Loucy (cell line): ENCODE measurements at regions not wholly inside any gene's neighbourhood (a gene's known extent, or its start where the extent isn't known, plus 50 kb on each side); places are given as distances from the start of the nearest gene placed in this dataset.

Source experiments
- H2AFZ ChIP-seq: fragments of 200-600 bp; sonication (generic); 2 replicates; pipeline ENCODE4 v1.6.0; 2016; ENCODE audit warnings: antibody characterized with exemption, mild to moderate bottlenecking, low read length, moderate library complexity
- H3F3A ChIP-seq: fragments of 200-600 bp; 2 replicates; pipeline ENCODE4 v1.6.0; 2016; ENCODE audit warnings: antibody characterized with exemption, low read depth, mild to moderate bottlenecking
- H3K27me3 ChIP-seq: fragments of 200-600 bp; sonication (generic); 2 replicates; pipeline ENCODE4 v1.6.1; 2014; ENCODE audit warnings: low read length, mild to moderate bottlenecking; ENCODE audit not compliant: insufficient read depth, poor library complexity, severe bottlenecking
- H3K36me3 ChIP-seq: fragments of 200-600 bp; sonication (generic); 2 replicates; pipeline ENCODE4 v1.6.1; 2016; ENCODE audit warnings: low read length; ENCODE audit not compliant: insufficient read depth
- H3K4me1 ChIP-seq: fragments of 200-600 bp; sonication (generic); 2 replicates; pipeline ENCODE4 v1.5.1; 2014; ENCODE audit warnings: low read length, mild to moderate bottlenecking; ENCODE audit not compliant: insufficient read depth, poor library complexity, severe bottlenecking
- H3K4me2 ChIP-seq: fragments of 200-600 bp; sonication (generic); 2 replicates; pipeline ENCODE4 v1.6.0; 2014; ENCODE audit warnings: antibody characterized with exemption, low read length, low read depth, mild to moderate bottlenecking; ENCODE audit not compliant: poor library complexity, severe bottlenecking
- H3K4me3 ChIP-seq: fragments of 200-600 bp; sonication (generic); 2 replicates; pipeline ENCODE4 v1.5.1; 2014; ENCODE audit warnings: low read length, mild to moderate bottlenecking, mixed read lengths; ENCODE audit not compliant: poor library complexity, severe bottlenecking
- H3K79me2 ChIP-seq: fragments of 200-600 bp; sonication (generic); 2 replicates; pipeline ENCODE4 v1.6.1; 2014; ENCODE audit warnings: low read length; ENCODE audit not compliant: insufficient read depth
- H3K9ac ChIP-seq: fragments of 200-600 bp; sonication (generic); 2 replicates; pipeline ENCODE4 v1.6.0; 2014; ENCODE audit warnings: mild to moderate bottlenecking, low read depth, low read length, moderate library complexity; ENCODE audit not compliant: poor library complexity, severe bottlenecking
- H3K9me2 ChIP-seq: fragments of 200-600 bp; sonication (generic); replicated peaks from 2 replicates; pipeline ENCODE4 v1.6.1; 2016; ENCODE audit warnings: low read depth, low read length, mixed read lengths
- H3K9me3 ChIP-seq: fragments of 200-600 bp; sonication (generic); 2 replicates; pipeline ENCODE4 v1.6.1; 2014; ENCODE audit warnings: mild to moderate bottlenecking, antibody characterized with exemption, low read length, low read depth; ENCODE audit not compliant: insufficient read depth
- H4K20me1 ChIP-seq: fragments of 200-600 bp; sonication (generic); 2 replicates; pipeline ENCODE4 v1.6.0; 2014; ENCODE audit warnings: antibody characterized with exemption, low read length, mild to moderate bottlenecking; ENCODE audit not compliant: insufficient read depth, poor library complexity, severe bottlenecking
- EZH2phosphoT487 ChIP-seq: fragments of 200-600 bp; IDR thresholded peaks from 2 replicates; pipeline ENCODE4 v1.6.1; 2018; ENCODE audit warnings: antibody characterized with exemption, mild to moderate bottlenecking, moderate library complexity, borderline replicate concordance
- TF ChIP-seq, protein P1 (sequence below): fragments of 200-600 bp; sonication (generic); conservative IDR thresholded peaks from 2 replicates; pipeline ENCODE4 v1.5.1; 2014; ENCODE audit warnings: mild to moderate bottlenecking, antibody characterized with exemption, low read length

DNA sequence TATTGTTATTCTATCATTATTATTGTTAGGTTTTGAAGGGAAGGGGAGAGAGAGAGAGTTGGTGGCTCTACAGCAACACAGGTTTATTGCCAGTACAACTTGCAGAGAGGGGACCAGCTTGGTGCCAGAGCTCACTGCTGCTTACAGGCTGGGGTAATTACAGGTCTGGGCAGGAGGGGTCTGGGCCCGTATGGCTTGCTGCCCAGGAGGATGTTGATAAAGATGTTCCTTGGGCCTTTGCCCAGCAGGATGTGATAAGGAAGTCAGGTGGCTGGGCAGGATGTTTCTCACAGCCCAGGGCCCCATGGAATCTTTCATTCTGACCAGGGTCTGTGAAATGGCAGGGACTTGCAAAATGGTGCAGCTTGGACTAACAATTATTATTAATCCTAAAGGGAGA is 64.2 kb upstream of the ZNF599 start:
- peak overlapping the region; percentile 4 for H3K9ac ChIP-seq
- H3K79me2 ChIP-seq = no peaks in the 10 kb centered on the region
- H3K4me3 ChIP-seq = no peak overlapping the region
- H3K36me3 ChIP-seq = no peaks in the 10 kb centered on the region
- TF ChIP-seq, protein P1, sequence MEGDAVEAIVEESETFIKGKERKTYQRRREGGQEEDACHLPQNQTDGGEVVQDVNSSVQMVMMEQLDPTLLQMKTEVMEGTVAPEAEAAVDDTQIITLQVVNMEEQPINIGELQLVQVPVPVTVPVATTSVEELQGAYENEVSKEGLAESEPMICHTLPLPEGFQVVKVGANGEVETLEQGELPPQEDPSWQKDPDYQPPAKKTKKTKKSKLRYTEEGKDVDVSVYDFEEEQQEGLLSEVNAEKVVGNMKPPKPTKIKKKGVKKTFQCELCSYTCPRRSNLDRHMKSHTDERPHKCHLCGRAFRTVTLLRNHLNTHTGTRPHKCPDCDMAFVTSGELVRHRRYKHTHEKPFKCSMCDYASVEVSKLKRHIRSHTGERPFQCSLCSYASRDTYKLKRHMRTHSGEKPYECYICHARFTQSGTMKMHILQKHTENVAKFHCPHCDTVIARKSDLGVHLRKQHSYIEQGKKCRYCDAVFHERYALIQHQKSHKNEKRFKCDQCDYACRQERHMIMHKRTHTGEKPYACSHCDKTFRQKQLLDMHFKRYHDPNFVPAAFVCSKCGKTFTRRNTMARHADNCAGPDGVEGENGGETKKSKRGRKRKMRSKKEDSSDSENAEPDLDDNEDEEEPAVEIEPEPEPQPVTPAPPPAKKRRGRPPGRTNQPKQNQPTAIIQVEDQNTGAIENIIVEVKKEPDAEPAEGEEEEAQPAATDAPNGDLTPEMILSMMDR = no peak
- TF ChIP-seq EZH2phosphoT487 = no peak
- no peaks in the 10 kb centered on the region for H3K9me2 ChIP-seq
- no peak overlapping the region for H3K4me2 ChIP-seq
- H3K4me1 ChIP-seq = peaks cover 8% of the 10 kb centered on the region
- no peak overlapping the region for H2AFZ ChIP-seq
- H4K20me1 ChIP-seq = no peaks in the 10 kb centered on the region
- H3K9me3 ChIP-seq = no peaks in the 10 kb centered on the region
- no peaks in the 10 kb centered on the region for H3F3A ChIP-seq
- no peaks in the 10 kb centered on the region for H3K27me3 ChIP-seq

DNA sequence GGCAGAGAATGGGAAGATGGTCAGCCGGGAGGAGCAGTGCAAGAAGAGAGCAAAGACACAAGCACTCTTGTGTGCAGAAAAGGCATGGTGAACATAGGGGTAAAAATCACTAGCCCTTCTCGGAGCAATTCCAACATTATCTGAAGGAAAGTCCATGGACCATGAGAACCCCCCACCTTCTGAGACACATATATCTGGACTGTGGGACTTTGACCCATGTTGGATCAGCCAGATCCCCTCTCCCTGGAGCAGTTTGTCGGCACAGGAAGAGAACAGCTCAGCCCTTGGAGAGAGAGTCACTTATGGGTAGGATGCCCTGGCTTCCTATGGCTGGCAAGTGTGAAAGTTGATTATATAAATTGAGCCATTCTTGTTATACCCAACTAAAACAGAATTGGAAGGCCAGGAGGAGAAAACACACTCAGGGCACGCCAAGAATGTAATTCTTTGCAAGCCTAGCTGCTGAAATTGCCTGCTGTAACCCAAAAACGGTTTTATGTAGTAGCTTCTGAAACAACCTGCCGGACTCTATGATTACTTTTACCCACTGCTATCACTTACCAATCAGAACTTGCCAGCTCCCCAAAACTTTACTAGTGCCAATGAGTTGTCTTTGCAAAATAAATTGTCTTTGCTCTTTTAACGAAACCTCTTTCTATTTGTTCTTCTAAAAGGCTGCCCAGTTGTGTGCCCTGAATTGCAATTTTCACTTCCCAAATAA is 62.8 kb upstream of the ZNF599 start:
- Histone ChIP-seq H3K27me3 (no peaks in the 10 kb centered on the region), H3K4me3 (no peak overlapping the region), H3K9me3 (no peaks in the 10 kb centered on the region), H3K4me2 (no peak overlapping the region), H3K36me3 (no peaks in the 10 kb centered on the region), H3F3A (no peaks in the 10 kb centered on the region), H3K4me1 (peaks cover 8% of the 10 kb centered on the region), H4K20me1 (no peaks in the 10 kb centered on the region), H3K9ac (no peak overlapping the region), H2AFZ (no peak overlapping the region), H3K9me2 (no peaks in the 10 kb centered on the region), H3K79me2 (no peaks in the 10 kb centered on the region)
- TF ChIP-seq, protein P1 = no peak
- TF ChIP-seq EZH2phosphoT487 = no peak

DNA sequence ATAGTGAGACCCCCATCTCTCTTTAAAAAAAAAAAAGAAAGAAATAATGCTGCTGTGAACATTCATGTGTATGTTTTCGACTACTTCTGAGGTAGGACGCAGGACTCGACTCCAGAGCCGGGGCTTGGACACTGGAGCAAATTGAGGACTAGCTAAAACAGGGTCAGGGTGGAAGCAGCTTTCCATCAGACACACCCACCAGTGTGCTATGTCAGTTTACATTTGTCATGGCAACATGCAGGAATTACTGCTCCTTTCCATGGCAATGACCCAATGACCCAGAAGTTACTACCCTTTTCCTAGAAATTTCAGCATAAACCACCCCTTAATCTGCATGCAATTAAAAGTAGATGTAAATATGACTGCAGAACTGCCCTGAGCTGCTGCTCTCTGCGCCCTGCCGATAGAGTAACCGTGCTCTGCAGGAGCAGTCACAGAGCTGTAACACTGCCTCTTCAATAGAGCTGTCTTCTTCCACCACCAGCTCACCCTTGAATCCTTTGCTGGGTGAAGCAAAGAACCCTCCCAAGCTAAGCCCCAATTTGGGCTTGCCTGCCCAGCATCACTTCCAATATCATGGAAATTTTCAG is 61.6 kb upstream of the ZNF599 start:
- no peak overlapping the region for H2AFZ ChIP-seq
- TF ChIP-seq, protein P1 = no peak
- TF ChIP-seq EZH2phosphoT487 = no peak
- no peaks in the 10 kb centered on the region for H3K9me3 ChIP-seq
- no peaks in the 10 kb centered on the region for H3K79me2 ChIP-seq
- H4K20me1 ChIP-seq = no peaks in the 10 kb centered on the region
- peaks cover 8% of the 10 kb centered on the region for H3K4me1 ChIP-seq
- H3K4me3 ChIP-seq = no peak overlapping the region
- H3K9me2 ChIP-seq = no peaks in the 10 kb centered on the region
- H3K36me3 ChIP-seq = no peaks in the 10 kb centered on the region
- no peak overlapping the region for H3K4me2 ChIP-seq
- H3F3A ChIP-seq = no peaks in the 10 kb centered on the region
- no peak overlapping the region for H3K9ac ChIP-seq
- H3K27me3 ChIP-seq = no peaks in the 10 kb centered on the region
